ENCODE measurements at regions not wholly inside any gene's neighbourhood (a gene's known extent, or its start where the extent isn't known, plus 50 kb on each side); places are given as distances from the start of the nearest gene placed in this dataset.
A peak's percentile ranks its signal among the peaks of the same experiment; 100 is the strongest.

GRCh38 chr7:113452245-113452644 is 333.9 kb upstream of the SMIM30 start:
- no peak for DNase-seq

- DNase-seq: no peak
Measured at GRCh38 chr7:113446791-113447190, 328.4 kb upstream of the SMIM30 start.

GRCh38 chr7:113446391-113446790 is 328.0 kb upstream of the SMIM30 start:
- no peak for DNase-seq

- DNase-seq: no peak
Measured at GRCh38 chr7:113444261-113444660, 325.9 kb upstream of the SMIM30 start.

GRCh38 chr7:113440173-113440572 is 321.8 kb upstream of the SMIM30 start:
- no peak for DNase-seq

GRCh38 chr7:113431406-113431805 is 313.1 kb upstream of the SMIM30 start:
- DNase-seq: no peak

GRCh38 chr7:113424185-113424817 is 305.9 kb upstream of the SMIM30 start:
- no peak for DNase-seq

GRCh38 chr7:113421696-113422330 is 303.5 kb upstream of the SMIM30 start:
- DNase-seq: peak; percentile 75

GRCh38 chr7:113414401-113415035 is 296.2 kb upstream of the SMIM30 start:
- no peak for DNase-seq

GRCh38 chr7:113412410-113412809 is 294.1 kb upstream of the SMIM30 start:
- DNase-seq: no peak

- no peak for DNase-seq
Measured at GRCh38 chr7:113410796-113411195, 292.4 kb upstream of the SMIM30 start.

- no peak for DNase-seq
Measured at GRCh38 chr7:113408999-113409398, 290.6 kb upstream of the SMIM30 start.

- DNase-seq: no peak
Measured at GRCh38 chr7:113405296-113406056, 287.1 kb upstream of the SMIM30 start.

- no peak for DNase-seq
Measured at GRCh38 chr7:113404245-113404644, 285.9 kb upstream of the SMIM30 start.

- no peak for DNase-seq
Measured at GRCh38 chr7:113402482-113402881, 284.1 kb upstream of the SMIM30 start.

GRCh38 chr7:113402005-113402404 is 283.7 kb upstream of the SMIM30 start:
- DNase-seq: no peak

- no peak for DNase-seq
Measured at GRCh38 chr7:113394856-113395255, 276.5 kb upstream of the SMIM30 start.

GRCh38 chr7:113392841-113393540 is 274.6 kb upstream of the SMIM30 start:
- DNase-seq: no peak

GRCh38 chr7:113392421-113392820 is 274.1 kb upstream of the SMIM30 start:
- DNase-seq: no peak

- no peak for DNase-seq
Measured at GRCh38 chr7:113389112-113389646, 270.8 kb upstream of the SMIM30 start.

- DNase-seq: no peak
Measured at GRCh38 chr7:113383638-113384037, 265.3 kb upstream of the SMIM30 start.

GRCh38 chr7:113379746-113380145 is 261.4 kb upstream of the SMIM30 start:
- DNase-seq: no peak

- DNase-seq: no peak
Measured at GRCh38 chr7:113374955-113375354, 256.6 kb upstream of the SMIM30 start.
